ENCODE measurements at regions not wholly inside any gene's neighbourhood (a gene's known extent, or its start where the extent isn't known, plus 50 kb on each side); places are given as distances from the start of the nearest gene placed in this dataset.
"Not testable (repeated sequence)": the region's sequence is repeated elsewhere in the genome, so short reads cannot be mapped to it uniquely, and the experiment has no call there.

DNA sequence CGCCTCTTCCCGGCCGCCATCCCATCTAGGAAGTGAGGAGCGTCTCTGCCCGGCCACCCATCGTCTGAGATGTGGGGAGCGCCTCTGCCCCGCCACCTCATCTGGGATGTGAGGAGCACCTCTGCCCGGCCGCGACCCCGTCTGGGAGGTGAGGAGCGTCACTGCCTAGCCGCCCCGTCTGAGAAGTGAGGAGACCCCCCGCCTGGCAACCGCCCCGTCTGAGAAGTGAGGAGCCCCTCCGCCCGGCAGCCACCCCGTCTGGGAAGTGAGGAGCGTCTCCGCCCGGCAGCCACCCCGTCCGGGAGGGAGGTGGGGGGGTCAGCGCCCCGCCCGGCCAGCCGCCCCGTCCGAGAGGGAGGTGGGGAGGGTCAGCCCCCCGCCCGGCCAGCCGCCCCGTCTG, 59.7 kb downstream of the ANXA2R start:
- not testable (repeated sequence) for TF ChIP-seq CTCF, POLR2A (IDR thresholded peaks at IDR 0.05)
